ENCODE measurements at regions not wholly inside any gene's neighbourhood (a gene's known extent, or its start where the extent isn't known, plus 50 kb on each side); places are given as distances from the start of the nearest gene placed in this dataset.

DNA sequence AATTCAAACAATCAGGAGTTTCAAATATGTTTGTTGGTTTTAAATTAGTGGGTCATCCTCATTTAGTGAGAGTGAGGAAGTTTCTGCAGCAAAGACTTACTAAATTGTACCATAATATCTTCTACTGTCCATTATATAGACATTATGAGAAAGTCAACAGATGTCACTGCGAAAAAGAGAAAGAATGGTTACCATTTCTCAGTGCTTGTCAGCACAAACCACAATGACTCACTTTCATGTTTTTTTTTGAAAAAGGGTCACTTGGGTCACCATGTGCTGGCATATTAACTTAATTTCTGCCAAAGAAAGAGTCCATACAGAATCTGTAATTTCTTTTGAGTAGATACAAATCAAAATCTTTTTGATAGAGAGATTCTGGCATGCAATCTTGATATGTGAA is 924.6 kb upstream of the FAT3 start:
- TF ChIP-seq, protein P1, sequence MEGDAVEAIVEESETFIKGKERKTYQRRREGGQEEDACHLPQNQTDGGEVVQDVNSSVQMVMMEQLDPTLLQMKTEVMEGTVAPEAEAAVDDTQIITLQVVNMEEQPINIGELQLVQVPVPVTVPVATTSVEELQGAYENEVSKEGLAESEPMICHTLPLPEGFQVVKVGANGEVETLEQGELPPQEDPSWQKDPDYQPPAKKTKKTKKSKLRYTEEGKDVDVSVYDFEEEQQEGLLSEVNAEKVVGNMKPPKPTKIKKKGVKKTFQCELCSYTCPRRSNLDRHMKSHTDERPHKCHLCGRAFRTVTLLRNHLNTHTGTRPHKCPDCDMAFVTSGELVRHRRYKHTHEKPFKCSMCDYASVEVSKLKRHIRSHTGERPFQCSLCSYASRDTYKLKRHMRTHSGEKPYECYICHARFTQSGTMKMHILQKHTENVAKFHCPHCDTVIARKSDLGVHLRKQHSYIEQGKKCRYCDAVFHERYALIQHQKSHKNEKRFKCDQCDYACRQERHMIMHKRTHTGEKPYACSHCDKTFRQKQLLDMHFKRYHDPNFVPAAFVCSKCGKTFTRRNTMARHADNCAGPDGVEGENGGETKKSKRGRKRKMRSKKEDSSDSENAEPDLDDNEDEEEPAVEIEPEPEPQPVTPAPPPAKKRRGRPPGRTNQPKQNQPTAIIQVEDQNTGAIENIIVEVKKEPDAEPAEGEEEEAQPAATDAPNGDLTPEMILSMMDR (IDR thresholded peaks at IDR 0.05), result no peak
- TF ChIP-seq POLR2A (IDR thresholded peaks at IDR 0.05), result no peak

Data from body of pancreas (tissue), 4 donors.